Tibial nerve (tissue), 3 donors: ENCODE measurements at regions not wholly inside any gene's neighbourhood (a gene's known extent, or its start where the extent isn't known, plus 50 kb on each side); places are given as distances from the start of the nearest gene placed in this dataset.

Experiments used
- CTCF ChIP-seq, 5 experiments: fragments of 200-600 bp in 3 of 5; fragments of 450-650 bp in 2 of 5; sonication (generic) in 3 of 5; IDR thresholded peaks; one replicate each; pipeline ENCODE4 v1.5.1; 2016 to 2019; ENCODE audit warnings: antibody characterized with exemption in 5 of 5, mild to moderate bottlenecking in 3 of 5, moderate library complexity in 2 of 5
- POLR2A ChIP-seq, 2 donors: fragments of 450-650 bp; IDR thresholded peaks; one replicate each; pipeline ENCODE4 v1.6.1; 2017; ENCODE audit warnings: antibody characterized with exemption in 2 of 2, mild to moderate bottlenecking in 2 of 2, moderate library complexity in 2 of 2

- TF ChIP-seq CTCF (IDR thresholded peaks at IDR 0.05) (no peak), POLR2A (IDR thresholded peaks at IDR 0.05) (no peak)
These were observed 364.8 kb upstream of the RBFOX1 start for GRCh38 chr16:6967796-6968320.
